K562 (cell line): ENCODE measurements at regions not wholly inside any gene's neighbourhood (a gene's known extent, or its start where the extent isn't known, plus 50 kb on each side); places are given as distances from the start of the nearest gene placed in this dataset.

Source experiments
- ATAC-seq: fragments of 200-7000 bp; cut with Tn5 transposase; 3 replicates; pipeline ENCODE4 v1.9.1; 2020; ENCODE audit warnings: moderate library complexity
- BruUV-seq: library from RNA; stranded (reverse); fragments of 400-500 nt; replicated peaks from 2 replicates; lab custom pipeline; 2021; lab: Mats Ljungman, UMichigan
- CTCF ChIA-PET: fragments of 300-600 bp; formaldehyde crosslinking; extraction: SDS; loops from one replicate; lab custom pipeline; 2021; ENCODE audit warnings: low intra/inter-chr PET ratio; lab: Yijun Ruan, JAX
- POLR2A ChIA-PET: fragments of 300-600, 350-650 bp; sonication (Branson Sonifier 250); formaldehyde crosslinking; extraction: SDS; loops from one replicate; lab custom pipeline; 2021; ENCODE audit warnings: antibody characterized with exemption, inconsistent platforms; lab: Yijun Ruan, JAX
- DNase-seq, 4 experiments: peaks; one replicate each; pipeline versions ENCODE4 v3.0.0 to v3.0.0-alpha.2; 2011 to 2018; ENCODE audit warnings: low spot score in 3 of 4, mixed read lengths in 3 of 4; ENCODE audit errors: extremely low read depth in 1 of 4
- FAIRE-seq: peaks from 2 replicates; lab custom pipeline; 2011; peaks lifted over from hg19 to GRCh38; lab: Jason Lieb, UNC
- H2AFZ ChIP-seq: 2 replicates; pipeline ENCODE4 v1.6.0; 2011; ENCODE audit warnings: low read depth, low read length, control low read depth, inconsistent platforms
- H3K27ac ChIP-seq: fragments of 200-600 bp; 3 replicates; pipeline ENCODE4 v1.8.0; 2011; ENCODE audit warnings: low read depth, mild to moderate bottlenecking, control low read depth, inconsistent platforms, low read length, moderate library complexity, mixed read lengths; ENCODE audit errors: extremely low read depth
- H3K27me3 ChIP-seq, 2 experiments: fragments of 300-600 bp in 1 of 2; 2 replicates in 1 of 2; 3 replicates in 1 of 2; pipeline versions ENCODE4 v1.6.0 to v1.8.0; 2011; ENCODE audit warnings: inconsistent platforms in 2 of 2, low read length in 2 of 2, mild to moderate bottlenecking in 1 of 2, mixed read lengths in 1 of 2, moderate library complexity in 1 of 2; ENCODE audit not compliant: control insufficient read depth in 2 of 2, insufficient read depth in 2 of 2
- H3K36me3 ChIP-seq: fragments of 300-600 bp; 3 replicates; pipeline ENCODE4 v1.8.0; 2011; ENCODE audit warnings: mild to moderate bottlenecking, low read length, inconsistent platforms; ENCODE audit not compliant: control insufficient read depth, insufficient read depth
- H3K4me1 ChIP-seq, 2 experiments: fragments of 200-600 bp in 1 of 2; replicated peaks in 1 of 2; 2 replicates in 1 of 2; 3 replicates in 1 of 2; pipeline versions ENCODE4 v1.5.1 to v1.8.0; 2011; ENCODE audit warnings: inconsistent platforms in 2 of 2, low read length in 2 of 2, mild to moderate bottlenecking in 1 of 2, mixed read lengths in 1 of 2, moderate library complexity in 1 of 2; ENCODE audit not compliant: control insufficient read depth in 2 of 2, insufficient read depth in 2 of 2
- H3K4me2 ChIP-seq: 2 replicates; pipeline ENCODE4 v1.6.1; 2011; ENCODE audit warnings: low read length, control low read depth, inconsistent platforms, mixed read lengths; ENCODE audit not compliant: insufficient read depth
- H3K4me3 ChIP-seq: fragments of 200-600 bp; sonication (generic), shearing (Covaris generic); 2 replicates; pipeline ENCODE4 v1.5.1; 2016; ENCODE audit warnings: control low read depth, inconsistent platforms
- H3K79me2 ChIP-seq: fragments of 200-600 bp; 3 replicates; pipeline ENCODE4 v1.8.0; 2011; ENCODE audit warnings: low read length, inconsistent platforms; ENCODE audit not compliant: control insufficient read depth, insufficient read depth
- H3K9ac ChIP-seq, 2 experiments: 2 replicates each; pipeline versions ENCODE4 v1.6.0 to v1.6.1; 2011; ENCODE audit warnings: low read depth in 2 of 2, low read length in 2 of 2, control low read depth in 1 of 2, inconsistent platforms in 1 of 2, mild to moderate bottlenecking in 1 of 2, mixed read lengths in 1 of 2; ENCODE audit not compliant: insufficient read depth in 1 of 2
- H3K9me1 ChIP-seq: one replicate; pipeline ENCODE4 v1.6.0; 2011; ENCODE audit warnings: inconsistent platforms, mild to moderate bottlenecking, low read length, moderate library complexity; ENCODE audit not compliant: control insufficient read depth, insufficient read depth
- H3K9me3 ChIP-seq: replicated peaks from 2 replicates; pipeline ENCODE4 v1.5.1; 2011; ENCODE audit warnings: low read depth, low read length, inconsistent platforms; ENCODE audit not compliant: control insufficient read depth, insufficient read depth
- H4K20me1 ChIP-seq: replicated peaks from 2 replicates; pipeline ENCODE4 v1.6.1; 2011; ENCODE audit warnings: low read length, inconsistent platforms, mixed read lengths; ENCODE audit not compliant: control insufficient read depth, insufficient read depth
- CREB5 ChIP-seq: fragments of 250-450 bp; sonication (Bioruptor Pico); IDR thresholded peaks from 2 replicates; pipeline ENCODE4 v1.5.0; 2020; ENCODE audit warnings: mild to moderate bottlenecking
- E2F6 ChIP-seq, 2 experiments: IDR thresholded peaks; 2 replicates each; pipeline ENCODE4 v1.6.1; 2011; ENCODE audit warnings: borderline replicate concordance in 1 of 2, control low read depth in 1 of 2, low read depth in 1 of 2, low read length in 1 of 2, mild to moderate bottlenecking in 1 of 2, mixed read lengths in 1 of 2, moderate library complexity in 1 of 2; ENCODE audit not compliant: insufficient read depth in 1 of 2, insufficient read length in 1 of 2, poor library complexity in 1 of 2, severe bottlenecking in 1 of 2; ENCODE audit errors: extremely low read depth in 1 of 2
- FOXP4 ChIP-seq: sonication (generic); formaldehyde crosslinking; IDR thresholded peaks from 2 replicates; pipeline ENCODE4 v1.8.0; 2022; ENCODE audit warnings: mild to moderate bottlenecking, missing genetic modification reagents, borderline replicate concordance
- ID3 ChIP-seq, 2 experiments: fragments of 250-450 bp in 1 of 2; fragments of 450-650 bp in 1 of 2; sonication (Bioruptor Pico) in 1 of 2; IDR thresholded peaks; 2 replicates each; pipeline versions ENCODE4 v1.6.1 to v1.8.0; 2016 to 2021; ENCODE audit warnings: mild to moderate bottlenecking in 2 of 2, moderate library complexity in 2 of 2, missing compliant biosample characterization in 1 of 2, missing genetic modification characterization in 1 of 2
- LCOR ChIP-seq: sonication (generic); formaldehyde crosslinking; IDR thresholded peaks from 2 replicates; pipeline ENCODE4 v1.8.0; 2022; ENCODE audit warnings: mild to moderate bottlenecking, missing genetic modification reagents
- NBN ChIP-seq: fragments of 450-650 bp; IDR thresholded peaks from 2 replicates; pipeline ENCODE4 v1.6.1; 2016; ENCODE audit warnings: low read depth, mild to moderate bottlenecking
- NCOR1 ChIP-seq: fragments of 450-650 bp; IDR thresholded peaks from 2 replicates; pipeline ENCODE4 v1.6.1; 2016; ENCODE audit warnings: mild to moderate bottlenecking, moderate library complexity
- NFE2 ChIP-seq: IDR thresholded peaks from 2 replicates; pipeline ENCODE4 v1.6.1; 2014; ENCODE audit warnings: antibody characterized with exemption, low read depth
- NR2F6 ChIP-seq: fragments of 450-650 bp; formaldehyde crosslinking; IDR thresholded peaks from 2 replicates; pipeline ENCODE4 v1.4.0; 2020; ENCODE audit warnings: mild to moderate bottlenecking
- SAFB2 ChIP-seq: fragments of 200-400 bp; formaldehyde crosslinking; IDR thresholded peaks from 2 replicates; pipeline ENCODE4 v1.6.1; 2018; ENCODE audit warnings: borderline replicate concordance, low read length, low read depth, moderate library complexity; ENCODE audit not compliant: severe bottlenecking
- YBX1 ChIP-seq: fragments of 450-650 bp; IDR thresholded peaks from 2 replicates; pipeline ENCODE4 v1.7.1; 2016; ENCODE audit warnings: mild to moderate bottlenecking
- ZNF274 ChIP-seq: IDR thresholded peaks from 2 replicates; pipeline ENCODE4 v1.6.1; 2011; ENCODE audit warnings: low read depth, mild to moderate bottlenecking, low read length, moderate library complexity, borderline replicate concordance
- ZNF384 ChIP-seq: IDR thresholded peaks from 2 replicates; pipeline ENCODE4 v1.6.1; 2012; ENCODE audit warnings: low read depth, low read length, improper control_type of control experiment
- ZNF785 ChIP-seq: fragments of 250-450 bp; sonication (Bioruptor Pico); IDR thresholded peaks from 2 replicates; pipeline ENCODE4 v1.4.0; 2020; ENCODE audit warnings: mild to moderate bottlenecking
- WGBS: fragments of 100-300 bp; shearing (Covaris generic); methylation state at CpG from one replicate; pipeline ENCODE4 v1.1.6; 2016; ENCODE audit warnings: low coverage, mixed read lengths; ENCODE audit not compliant: insufficient coverage; ENCODE audit errors: missing lambda C conversion rate; 5-methylcytosine and 5-hydroxymethylcytosine counted together
- in situ Hi-C: fragments of 300-500 bp; cut with MboI; formaldehyde crosslinking; loops from 4 replicates; pipeline ENCODE4 v1.15.0; 2018; ENCODE audit warnings: inconsistent platforms, mixed read lengths
- intact Hi-C: fragments of 100-400 bp; cut with micrococcal nuclease; formaldehyde crosslinking; loops from 2 replicates; pipeline ENCODE4 v1.14.2; 2022

GRCh38 chr2:94776036-94776435, 95.2 kb upstream of the TEKT4 start:
- no peak for FAIRE-seq
- no TSS peak for BruUV-seq
- TF ChIP-seq NFE2 (no peak), LCOR (no peak), FOXP4 (no peak), NBN (no peak), ZNF785 (CRISPR knock-in tag) (no peak), SAFB2 (no peak), ZNF384 (no peak), NR2F6 (CRISPR knock-in tag) (no peak), CREB5 (CRISPR knock-in tag) (no peak), YBX1 (no peak), E2F6 (IDR thresholded peaks at IDR 0.05; ENCODE audit: borderline replicate concordance in 1 of 2, extremely low read depth in 1 of 2, insufficient read depth in 1 of 2, insufficient read length in 1 of 2, low read depth in 1 of 2, low read length in 1 of 2, poor library complexity in 1 of 2, severe bottlenecking in 1 of 2) (no peak), ZNF274 (no peak), ID3 (CRISPR knock-in tag; IDR thresholded peaks at IDR 0.05) (no peak), ID3 (tag; IDR thresholded peaks at IDR 0.05) (no peak), NCOR1 (no peak)

More at GRCh38 chr2:94776036-94776435, 95.2 kb upstream of the TEKT4 start:
- 0% methylated on average over 2 of the region's 2 CpGs for WGBS
- Histone ChIP-seq H2AFZ (no peak overlapping the region), H3K9ac (no peak overlapping the region), H3K27ac (no peak overlapping the region), H3K4me2 (no peak overlapping the region), H3K4me1 (no peaks in the 10 kb centered on the region), H3K9me1 (no peaks in the 10 kb centered on the region), H3K9me3 (no peaks in the 10 kb centered on the region), H3K4me3 (no peak overlapping the region), H3K27me3 (no peaks in the 10 kb centered on the region), H3K36me3 (no peaks in the 10 kb centered on the region), H4K20me1 (no peaks in the 10 kb centered on the region; the same call in 1 of the 2 replicates), H3K79me2 (no peaks in the 10 kb centered on the region)
- no peak for ATAC-seq
- in situ Hi-C loops (no loop called here), intact Hi-C loops (no loop called here)
- no peak for DNase-seq
- ChIA-PET CTCF (no interaction called here), POLR2A (no interaction called here)
